ENCODE measurements at regions not wholly inside any gene's neighbourhood (a gene's known extent, or its start where the extent isn't known, plus 50 kb on each side); places are given as distances from the start of the nearest gene placed in this dataset.
A peak's percentile ranks its signal among the peaks of the same experiment; 100 is the strongest.

DNA sequence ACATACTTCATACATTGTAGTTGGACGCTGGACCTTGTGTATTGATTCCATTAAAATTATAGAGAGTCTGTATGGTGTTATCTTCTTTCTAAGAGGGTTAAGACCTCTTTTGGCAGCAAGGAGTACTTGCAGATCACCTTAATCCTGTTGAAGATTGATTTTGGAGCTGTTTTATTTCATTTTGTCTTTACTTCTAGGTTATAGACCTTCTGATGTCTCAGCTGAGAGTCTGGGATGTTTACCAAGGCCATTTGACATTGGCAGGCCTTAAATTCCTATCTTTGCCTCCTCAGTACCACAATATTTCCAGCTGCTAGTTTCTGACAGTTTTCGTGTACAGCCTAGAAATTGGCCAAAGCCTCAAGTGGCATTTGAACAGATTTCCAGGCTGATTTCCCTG, 338.0 kb downstream of the LMO4 start:
- DNase-seq: no peak
- Mint-ChIP-seq H3K4me3 (no peak overlapping the region), H3K27ac (no peak overlapping the region), H3K27me3 (no peaks in the 10 kb centered on the region), H3K9me3 (peaks cover 10% of the 10 kb centered on the region), H3K4me1 (no peaks in the 10 kb centered on the region), H3K36me3 (ENCODE audit: low read depth) (no peaks in the 10 kb centered on the region)
- ATAC-seq: no peak

DNA sequence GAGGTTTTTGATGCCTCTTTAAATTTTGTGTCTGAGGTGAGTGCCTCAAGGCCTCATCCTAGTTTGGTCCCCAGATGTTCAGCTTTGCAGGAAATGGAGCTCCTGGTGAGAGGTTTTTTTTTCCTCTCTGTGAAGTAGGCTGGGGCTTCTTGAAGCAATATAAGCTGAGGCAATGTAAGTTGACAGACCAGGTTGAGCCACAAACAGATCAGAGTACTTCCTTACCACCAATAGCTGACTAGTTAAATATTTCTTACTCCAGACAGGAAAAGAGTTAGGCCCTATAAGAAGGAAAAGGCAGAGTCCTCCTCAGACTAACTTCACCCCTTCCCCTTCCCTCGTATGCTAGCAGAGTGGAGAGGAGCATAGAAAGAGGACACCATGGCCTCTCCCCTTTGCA, 341.0 kb downstream of the LMO4 start:
- DNase-seq: no peak
- no peaks in the 10 kb centered on the region for H3K36me3 Mint-ChIP-seq (ENCODE audit: low read depth)
- H3K4me1 Mint-ChIP-seq: no peaks in the 10 kb centered on the region
- H3K9me3 Mint-ChIP-seq: peaks cover 4% of the 10 kb centered on the region
- H3K4me3 Mint-ChIP-seq: no peak overlapping the region
- no peak overlapping the region for H3K27ac Mint-ChIP-seq
- H3K27me3 Mint-ChIP-seq: no peaks in the 10 kb centered on the region
- ATAC-seq: no peak

DNA sequence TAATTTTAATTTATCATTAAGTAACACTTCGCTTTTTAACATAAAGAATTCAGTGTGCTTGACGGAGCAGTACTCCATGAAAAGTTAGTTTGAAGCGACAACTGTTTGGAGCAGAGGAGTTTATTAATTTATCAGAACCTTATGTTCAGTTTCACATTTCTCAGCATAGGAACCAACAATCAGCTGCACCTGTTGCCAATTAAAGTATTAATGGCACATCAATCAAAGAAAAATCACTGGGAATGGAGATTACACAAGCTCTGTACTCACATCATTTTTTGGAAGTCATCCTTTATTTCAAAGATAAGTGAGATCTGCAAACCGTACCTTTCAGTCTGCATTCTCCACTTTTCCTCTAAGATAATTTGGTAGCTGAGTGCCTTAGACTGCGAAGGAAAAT, 344.6 kb downstream of the LMO4 start:
- H3K27me3 Mint-ChIP-seq: no peaks in the 10 kb centered on the region
- no peaks in the 10 kb centered on the region for H3K36me3 Mint-ChIP-seq (ENCODE audit: low read depth)
- no peak overlapping the region for H3K4me3 Mint-ChIP-seq
- no peak for DNase-seq
- H3K27ac Mint-ChIP-seq: no peak overlapping the region
- H3K4me1 Mint-ChIP-seq: no peaks in the 10 kb centered on the region
- H3K9me3 Mint-ChIP-seq: no peaks in the 10 kb centered on the region
- ATAC-seq: no peak

DNA sequence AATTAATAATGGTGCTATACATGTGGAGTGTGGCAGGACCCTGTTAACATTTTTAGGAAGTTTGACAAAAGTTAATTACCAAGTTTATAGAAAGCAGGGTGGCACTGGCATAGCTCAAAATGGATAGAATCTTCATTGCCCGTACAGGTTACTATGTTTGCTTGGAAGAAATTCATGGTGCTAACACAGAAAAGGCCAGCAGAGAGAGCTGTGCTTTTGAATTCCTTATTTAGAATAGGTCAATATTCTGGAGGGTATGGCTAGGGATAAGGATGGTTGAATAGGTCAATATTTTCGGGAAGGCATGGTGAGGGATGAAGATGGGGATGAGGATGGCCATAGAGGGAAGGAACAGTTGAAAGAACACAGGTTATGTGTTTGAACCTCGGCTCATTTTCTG, 345.1 kb downstream of the LMO4 start:
- H3K36me3 Mint-ChIP-seq (ENCODE audit: low read depth): no peaks in the 10 kb centered on the region
- no peaks in the 10 kb centered on the region for H3K27me3 Mint-ChIP-seq
- no peaks in the 10 kb centered on the region for H3K4me1 Mint-ChIP-seq
- DNase-seq: no peak
- H3K4me3 Mint-ChIP-seq: no peak overlapping the region
- no peaks in the 10 kb centered on the region for H3K9me3 Mint-ChIP-seq
- no peak for ATAC-seq
- H3K27ac Mint-ChIP-seq: no peak overlapping the region

DNA sequence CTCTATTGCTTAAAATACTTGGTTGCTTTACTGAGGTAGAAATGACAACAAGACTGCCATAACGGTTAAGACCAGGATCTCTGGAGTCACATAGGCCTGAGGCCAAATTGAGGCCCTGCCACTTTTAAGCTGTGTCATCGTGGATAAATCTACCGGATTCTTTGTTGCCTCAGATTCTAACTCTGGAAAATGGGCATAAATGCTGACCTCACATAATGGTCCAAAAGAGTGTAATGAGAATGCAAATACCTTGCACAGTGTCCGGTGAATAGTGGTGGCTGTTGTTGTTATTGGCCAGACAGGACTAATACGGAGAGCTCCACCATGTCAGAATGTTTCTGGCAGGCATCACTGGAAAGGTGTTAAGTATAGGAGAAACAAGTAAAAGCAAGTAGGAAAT, 346.1 kb downstream of the LMO4 start:
- DNase-seq: no peak
- no peak for ATAC-seq
- no peaks in the 10 kb centered on the region for H3K9me3 Mint-ChIP-seq
- no peaks in the 10 kb centered on the region for H3K36me3 Mint-ChIP-seq (ENCODE audit: low read depth)
- H3K4me1 Mint-ChIP-seq: no peaks in the 10 kb centered on the region
- H3K27me3 Mint-ChIP-seq: no peaks in the 10 kb centered on the region
- H3K4me3 Mint-ChIP-seq: no peak overlapping the region
- no peak overlapping the region for H3K27ac Mint-ChIP-seq

DNA sequence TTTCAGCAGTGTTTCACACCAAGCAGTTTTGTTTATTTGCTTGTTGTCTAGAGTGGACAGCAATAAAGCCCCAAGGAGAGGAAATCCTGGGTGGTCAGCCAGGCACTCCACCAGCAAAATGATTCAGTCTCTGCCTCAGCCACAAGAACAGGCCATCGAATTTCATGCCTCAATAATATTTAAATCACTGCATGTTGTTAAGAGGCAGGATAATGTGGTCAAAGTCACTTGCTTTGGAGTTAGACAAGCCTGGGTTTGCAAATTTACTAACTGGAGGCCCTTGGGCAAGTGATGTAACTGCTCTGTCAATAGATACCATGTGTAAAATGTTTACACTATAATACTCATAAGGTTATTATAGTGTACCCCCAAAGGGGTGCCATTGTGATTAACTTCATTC, 349.6 kb downstream of the LMO4 start:
- H3K9me3 Mint-ChIP-seq: no peaks in the 10 kb centered on the region
- DNase-seq (no peak), ATAC-seq (no peak)
- no peaks in the 10 kb centered on the region for H3K4me1 Mint-ChIP-seq
- H3K27ac Mint-ChIP-seq: no peak overlapping the region
- no peak overlapping the region for H3K4me3 Mint-ChIP-seq
- H3K27me3 Mint-ChIP-seq: no peaks in the 10 kb centered on the region
- no peaks in the 10 kb centered on the region for H3K36me3 Mint-ChIP-seq (ENCODE audit: low read depth)

DNA sequence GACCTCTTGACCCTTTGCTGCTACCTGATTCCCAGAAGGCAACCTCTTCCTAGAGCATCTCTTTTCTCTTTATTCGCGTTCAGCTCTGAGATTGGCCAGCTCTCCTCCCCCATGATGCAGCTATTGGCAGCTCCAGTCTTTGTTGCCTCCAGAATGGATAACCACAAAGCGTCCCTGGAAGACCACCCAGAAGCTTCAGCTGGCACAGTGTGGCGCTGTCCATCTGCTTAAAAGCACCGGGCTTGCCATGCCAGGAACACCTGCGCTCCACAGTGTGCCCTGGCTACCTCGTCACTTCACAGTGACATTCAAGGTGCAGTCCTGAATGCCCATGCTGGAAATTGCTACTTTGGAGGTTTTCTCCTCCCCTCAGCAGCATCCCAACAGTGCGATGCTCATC, 353.9 kb downstream of the LMO4 start:
- no peak overlapping the region for H3K4me3 Mint-ChIP-seq
- no peaks in the 10 kb centered on the region for H3K9me3 Mint-ChIP-seq
- H3K4me1 Mint-ChIP-seq: peaks cover 1% of the 10 kb centered on the region
- no peaks in the 10 kb centered on the region for H3K27me3 Mint-ChIP-seq
- ATAC-seq (no peak), DNase-seq (no peak)
- no peak overlapping the region for H3K27ac Mint-ChIP-seq
- H3K36me3 Mint-ChIP-seq (ENCODE audit: low read depth): no peaks in the 10 kb centered on the region

DNA sequence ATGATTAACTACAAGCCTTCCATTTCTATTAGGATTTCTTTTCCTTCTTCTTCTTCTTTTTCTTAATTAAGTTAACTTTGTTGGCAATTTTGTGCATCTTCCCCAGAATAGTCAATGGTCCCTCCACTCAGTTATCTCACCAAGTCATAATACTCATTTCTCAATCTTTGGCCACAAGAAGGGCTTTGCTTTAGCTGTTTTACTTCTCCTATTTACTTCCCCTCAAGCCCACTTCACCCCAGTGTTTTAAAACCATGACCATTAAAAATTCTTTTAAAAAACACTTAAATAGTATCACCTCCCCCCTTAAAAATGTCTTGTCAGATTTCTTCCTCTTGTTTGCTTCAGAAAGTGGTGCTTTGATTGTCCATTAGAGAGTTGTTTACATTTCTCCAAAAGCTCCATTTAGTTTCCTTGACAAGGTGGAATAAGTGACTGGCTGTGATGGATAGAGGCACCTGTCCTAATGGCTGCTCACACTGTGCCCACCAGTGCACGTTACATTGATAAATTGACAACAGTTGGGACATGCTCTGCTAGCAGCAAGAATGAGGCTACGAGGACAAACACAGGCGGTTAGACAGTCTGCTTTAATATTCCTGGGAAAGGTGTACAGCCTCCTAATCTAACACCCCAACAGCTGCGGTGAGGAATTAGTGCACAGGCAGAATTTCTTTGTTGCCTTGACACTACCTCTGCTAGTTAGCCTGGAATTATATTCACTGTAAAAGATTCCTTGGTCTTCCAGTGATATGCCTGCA, 354.7 kb downstream of the LMO4 start:
- no peak for DNase-seq
- H3K4me1 Mint-ChIP-seq: peaks cover 1% of the 10 kb centered on the region
- no peaks in the 10 kb centered on the region for H3K9me3 Mint-ChIP-seq
- H3K27ac Mint-ChIP-seq: no peak overlapping the region
- H3K36me3 Mint-ChIP-seq (ENCODE audit: low read depth): no peaks in the 10 kb centered on the region
- ATAC-seq: no peak
- no peaks in the 10 kb centered on the region for H3K27me3 Mint-ChIP-seq
- no peak overlapping the region for H3K4me3 Mint-ChIP-seq

DNA sequence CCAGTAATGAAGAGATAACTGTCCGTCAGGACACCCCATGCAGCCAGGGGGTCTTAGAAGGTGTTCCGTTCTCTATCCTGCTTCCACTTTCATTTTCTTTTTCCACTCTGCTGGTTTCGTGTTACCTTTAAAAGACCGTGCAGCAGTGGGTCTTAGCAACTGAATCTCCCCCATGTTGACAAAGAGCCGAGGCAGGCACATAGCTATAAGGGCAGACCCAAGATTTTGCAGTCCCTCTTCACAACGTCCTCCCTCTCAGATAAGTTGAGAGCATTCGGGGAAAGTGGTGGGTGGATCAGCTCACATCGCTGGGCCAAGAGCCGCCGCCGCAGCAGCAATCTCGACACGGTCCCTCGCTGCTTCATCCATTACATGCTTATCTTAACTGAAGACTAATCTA, 355.5 kb downstream of the LMO4 start:
- ATAC-seq (no peak), DNase-seq (no peak)
- Mint-ChIP-seq H3K27ac (no peak overlapping the region), H3K27me3 (no peaks in the 10 kb centered on the region), H3K36me3 (ENCODE audit: low read depth) (no peaks in the 10 kb centered on the region), H3K4me3 (peak overlapping the region; percentile 45), H3K4me1 (peaks cover 1% of the 10 kb centered on the region), H3K9me3 (no peaks in the 10 kb centered on the region)

DNA sequence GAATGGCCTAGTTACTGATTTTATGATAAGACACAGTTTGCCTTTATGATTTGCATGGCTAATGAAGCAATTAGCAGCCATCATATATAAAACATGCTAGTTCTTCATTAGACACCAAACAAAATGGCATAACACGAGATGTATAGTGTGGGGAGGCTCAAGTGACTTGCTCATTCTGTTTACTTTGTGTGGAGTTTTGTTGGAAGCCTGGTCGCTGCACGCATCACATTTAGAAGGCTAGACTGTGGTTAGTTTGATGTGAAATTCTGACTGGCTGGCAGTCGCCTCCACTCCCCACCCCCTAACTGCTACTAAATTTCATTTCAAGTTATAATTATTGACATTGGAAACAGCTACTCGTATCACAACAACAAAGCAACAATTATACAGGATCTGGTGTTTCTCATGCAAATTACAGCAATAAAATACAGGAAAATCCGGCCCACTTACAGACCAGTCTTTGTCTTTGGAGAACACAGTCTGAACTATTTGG, 356.1 kb downstream of the LMO4 start:
- no peak overlapping the region for H3K27ac Mint-ChIP-seq
- H3K4me1 Mint-ChIP-seq: peaks cover 1% of the 10 kb centered on the region
- no peaks in the 10 kb centered on the region for H3K36me3 Mint-ChIP-seq (ENCODE audit: low read depth)
- DNase-seq (no peak), ATAC-seq (no peak)
- H3K27me3 Mint-ChIP-seq: no peaks in the 10 kb centered on the region
- H3K4me3 Mint-ChIP-seq: no peak overlapping the region
- H3K9me3 Mint-ChIP-seq: no peaks in the 10 kb centered on the region

DNA sequence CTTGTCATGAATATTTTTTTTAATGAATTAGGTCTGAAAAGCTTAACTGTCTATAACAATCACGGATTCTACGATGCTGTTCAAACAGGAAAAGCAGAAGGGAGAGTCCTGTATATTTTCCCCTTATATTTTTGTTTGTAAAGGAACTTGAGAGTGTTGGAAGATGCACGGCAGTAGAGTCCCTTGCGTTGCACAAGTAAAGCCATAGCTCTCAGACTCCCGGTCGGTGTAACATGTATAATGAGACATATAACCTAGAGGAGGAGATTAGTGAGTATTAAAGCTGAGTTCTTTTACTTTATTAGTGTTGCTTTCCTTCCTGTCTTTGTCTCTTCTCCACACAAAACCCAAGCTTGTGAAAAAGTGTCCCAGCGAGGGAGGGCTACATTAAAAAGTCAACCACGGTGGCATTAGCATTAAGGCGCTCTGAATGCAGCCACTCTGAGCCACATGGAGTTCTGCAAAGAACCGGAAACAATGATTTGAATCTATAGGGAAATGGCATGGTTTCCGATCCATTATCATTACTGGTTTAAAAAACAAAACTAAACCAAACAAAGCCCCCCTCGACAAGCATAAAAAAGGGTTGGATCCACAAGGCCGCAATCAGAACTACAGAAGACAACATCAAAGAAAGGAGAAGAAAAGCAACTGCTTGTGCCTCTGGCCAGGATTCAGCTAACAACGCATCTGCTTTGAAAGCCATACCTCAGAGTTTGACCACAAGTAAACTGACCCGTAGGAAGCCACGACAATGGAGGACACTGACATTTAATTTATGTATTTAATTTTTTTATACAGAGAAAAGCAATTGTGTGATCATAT, 356.8 kb downstream of the LMO4 start:
- H3K27me3 Mint-ChIP-seq: no peaks in the 10 kb centered on the region
- peaks cover 1% of the 10 kb centered on the region for H3K4me1 Mint-ChIP-seq
- no peak for ATAC-seq
- DNase-seq: no peak
- H3K9me3 Mint-ChIP-seq: no peaks in the 10 kb centered on the region
- H3K4me3 Mint-ChIP-seq: no peak overlapping the region
- no peaks in the 10 kb centered on the region for H3K36me3 Mint-ChIP-seq (ENCODE audit: low read depth)
- no peak overlapping the region for H3K27ac Mint-ChIP-seq

DNA sequence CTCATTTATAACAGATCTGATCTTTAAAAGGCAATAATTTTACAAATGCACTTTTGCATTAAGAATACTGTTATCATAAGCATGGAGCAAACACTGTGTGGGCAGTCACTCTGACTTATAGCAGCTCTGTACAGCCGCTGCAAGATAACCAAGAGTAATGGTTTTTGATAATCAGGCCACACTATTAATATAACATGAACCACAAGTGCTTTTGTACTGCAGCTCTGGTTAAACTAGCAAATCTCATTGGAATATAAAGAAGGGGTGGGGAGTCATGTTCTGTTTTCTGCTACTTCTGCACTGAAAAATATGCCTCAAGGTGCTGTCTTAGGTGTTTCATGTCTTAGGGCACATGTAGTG, 357.4 kb downstream of the LMO4 start:
- ATAC-seq (no peak), DNase-seq (no peak)
- Mint-ChIP-seq H3K27me3 (no peaks in the 10 kb centered on the region), H3K4me3 (no peak overlapping the region), H3K9me3 (no peaks in the 10 kb centered on the region), H3K4me1 (peaks cover 1% of the 10 kb centered on the region), H3K27ac (no peak overlapping the region), H3K36me3 (ENCODE audit: low read depth) (no peaks in the 10 kb centered on the region)

DNA sequence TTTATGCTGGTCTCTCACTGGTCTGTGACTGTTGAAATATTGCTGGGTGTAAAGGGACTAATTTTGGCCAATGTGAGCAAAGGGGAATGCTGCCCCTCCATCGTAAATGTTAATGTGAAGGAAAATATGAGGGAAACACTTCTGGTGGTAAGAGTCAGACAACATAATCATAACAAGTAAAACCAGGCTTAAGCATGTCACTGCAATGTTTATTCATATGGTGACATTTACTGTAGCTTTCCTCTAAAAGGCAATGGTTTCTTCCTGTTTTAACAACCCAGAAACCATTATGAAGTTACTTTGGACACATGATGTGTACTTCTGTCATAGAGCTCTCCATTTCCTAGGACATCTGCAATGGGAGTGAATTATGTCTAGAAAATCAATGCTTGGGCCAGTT, 358.0 kb downstream of the LMO4 start:
- H3K9me3 Mint-ChIP-seq: no peaks in the 10 kb centered on the region
- no peaks in the 10 kb centered on the region for H3K36me3 Mint-ChIP-seq (ENCODE audit: low read depth)
- no peak for DNase-seq
- H3K4me3 Mint-ChIP-seq: no peak overlapping the region
- H3K27me3 Mint-ChIP-seq: no peaks in the 10 kb centered on the region
- H3K27ac Mint-ChIP-seq: no peak overlapping the region
- no peak for ATAC-seq
- peaks cover 1% of the 10 kb centered on the region for H3K4me1 Mint-ChIP-seq

DNA sequence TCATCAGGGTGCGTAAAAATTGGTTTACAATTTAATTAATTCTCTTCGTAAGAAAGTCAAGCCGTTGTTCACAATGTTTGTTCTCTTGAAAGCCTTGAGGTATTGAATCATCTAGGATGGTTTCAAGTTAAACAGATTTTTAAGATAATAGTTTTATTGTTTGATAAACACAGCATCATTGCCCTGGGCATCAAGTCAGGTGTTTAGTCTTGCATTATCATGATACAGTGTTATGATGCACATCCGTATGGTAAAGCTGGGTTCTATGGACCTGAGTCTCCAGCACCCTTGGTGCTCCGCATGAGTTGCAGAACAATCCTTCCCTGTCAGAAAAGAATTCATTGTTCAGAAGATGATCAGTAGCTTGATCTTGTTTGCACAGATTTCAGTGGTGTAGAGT, 359.5 kb downstream of the LMO4 start:
- Mint-ChIP-seq H3K27me3 (no peaks in the 10 kb centered on the region), H3K4me3 (no peak overlapping the region), H3K36me3 (ENCODE audit: low read depth) (no peaks in the 10 kb centered on the region), H3K4me1 (peaks cover 1% of the 10 kb centered on the region), H3K27ac (no peak overlapping the region), H3K9me3 (no peaks in the 10 kb centered on the region)
- DNase-seq (no peak), ATAC-seq (no peak)

DNA sequence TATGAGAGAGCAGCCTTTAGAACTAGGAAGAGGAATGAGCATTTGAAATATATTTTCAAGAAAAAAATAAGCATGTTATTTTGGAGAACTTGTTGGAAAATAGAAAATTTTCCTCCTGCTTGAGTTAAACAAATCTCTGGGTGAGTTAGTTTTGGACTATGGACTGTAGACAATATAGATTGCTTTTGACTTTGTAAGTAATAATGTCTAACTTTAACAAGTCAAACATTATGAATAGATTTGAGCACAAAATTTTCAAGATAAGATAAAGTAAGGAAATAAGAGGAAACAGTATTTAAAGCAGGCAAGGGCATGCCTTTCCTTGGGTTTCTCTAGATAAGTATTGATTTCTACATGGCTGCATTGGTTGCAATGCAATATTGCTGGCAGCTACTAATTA, 360.8 kb downstream of the LMO4 start:
- no peaks in the 10 kb centered on the region for H3K36me3 Mint-ChIP-seq (ENCODE audit: low read depth)
- H3K4me1 Mint-ChIP-seq: no peaks in the 10 kb centered on the region
- DNase-seq (no peak), ATAC-seq (no peak)
- no peak overlapping the region for H3K4me3 Mint-ChIP-seq
- H3K27ac Mint-ChIP-seq: no peak overlapping the region
- no peaks in the 10 kb centered on the region for H3K27me3 Mint-ChIP-seq
- no peaks in the 10 kb centered on the region for H3K9me3 Mint-ChIP-seq

Data from activated naive CD8-positive, alpha-beta T cell treated with anti-CD3 and anti-CD28 coated beads, Interleukin-2, amount 50 U/mL, for 24 hours (primary cell).